ES-I3 (cell line): ENCODE measurements at regions not wholly inside any gene's neighbourhood (a gene's known extent, or its start where the extent isn't known, plus 50 kb on each side); places are given as distances from the start of the nearest gene placed in this dataset.
"Not testable (repeated sequence)": the region's sequence is repeated elsewhere in the genome, so short reads cannot be mapped to it uniquely, and the experiment has no call there.

Source experiments
- H3K36me3 ChIP-seq: 2 replicates; pipeline ENCODE4 v1.6.1; 2013; ENCODE audit warnings: mild to moderate bottlenecking, low read length, control low read depth, moderate library complexity; ENCODE audit not compliant: insufficient read depth
- H3K4me1 ChIP-seq: 2 replicates; pipeline ENCODE4 v1.6.1; 2013; ENCODE audit warnings: mild to moderate bottlenecking, control low read depth, low read length; ENCODE audit not compliant: insufficient read depth
- H3K9ac ChIP-seq: 2 replicates; pipeline ENCODE4 v1.6.1; 2013; ENCODE audit warnings: low read depth, mild to moderate bottlenecking, low read length, moderate library complexity
- H3K9me3 ChIP-seq: 2 replicates; pipeline ENCODE4 v1.6.1; 2013; ENCODE audit warnings: mild to moderate bottlenecking, low read length, moderate library complexity; ENCODE audit not compliant: control insufficient read depth, insufficient read depth

- no peak overlapping the region for H3K9ac ChIP-seq
- H3K9me3 ChIP-seq = no peaks in the 10 kb centered on the region
- H3K4me1 ChIP-seq = peaks cover 8% of the 10 kb centered on the region; the same call in 1 of the 2 replicates
- no peaks in the 10 kb centered on the region for H3K36me3 ChIP-seq
These were observed 168.0 kb downstream of the ALX1 start for GRCh38 chr12:85448031-85448430.

GRCh38 chr12:85448548-85449139 lies 168.6 kb downstream of the ALX1 start:
- Histone ChIP-seq H3K9me3 (no peaks in the 10 kb centered on the region), H3K4me1 (peaks cover 8% of the 10 kb centered on the region; the same call in 1 of the 2 replicates), H3K9ac (no peak overlapping the region), H3K36me3 (no peaks in the 10 kb centered on the region)

- no peaks in the 10 kb centered on the region for H3K36me3 ChIP-seq
- H3K4me1 ChIP-seq = no peaks in the 10 kb centered on the region
- H3K9ac ChIP-seq = no peak overlapping the region
- no peaks in the 10 kb centered on the region for H3K9me3 ChIP-seq
These were observed 177.0 kb downstream of the ALX1 start for GRCh38 chr12:85457016-85457415.

GRCh38 chr12:85461127-85461526 lies 181.1 kb downstream of the ALX1 start:
- Histone ChIP-seq H3K4me1 (no peaks in the 10 kb centered on the region), H3K36me3 (no peaks in the 10 kb centered on the region), H3K9me3 (no peaks in the 10 kb centered on the region), H3K9ac (no peak overlapping the region)

GRCh38 chr12:85462888-85463287 lies 182.9 kb downstream of the ALX1 start:
- Histone ChIP-seq H3K36me3 (no peaks in the 10 kb centered on the region), H3K9me3 (no peaks in the 10 kb centered on the region), H3K9ac (no peak overlapping the region), H3K4me1 (peaks cover 7% of the 10 kb centered on the region; the same call in 1 of the 2 replicates)

- Histone ChIP-seq H3K4me1 (peaks cover 17% of the 10 kb centered on the region), H3K9me3 (no peaks in the 10 kb centered on the region; the same call in 1 of the 2 replicates), H3K36me3 (no peaks in the 10 kb centered on the region), H3K9ac (no peak overlapping the region)
These were observed 186.9 kb downstream of the ALX1 start for GRCh38 chr12:85466890-85467289.

GRCh38 chr12:85468356-85469157 lies 188.5 kb downstream of the ALX1 start:
- no peaks in the 10 kb centered on the region; the same call in 1 of the 2 replicates for H3K9me3 ChIP-seq
- H3K4me1 ChIP-seq = peaks cover 17% of the 10 kb centered on the region
- peak overlapping the region; percentile 35 for H3K9ac ChIP-seq

GRCh38 chr12:85469158-85470086 lies 189.4 kb downstream of the ALX1 start:
- H3K36me3 ChIP-seq, H3K9me3 ChIP-seq: not testable (repeated sequence)
- H3K9ac ChIP-seq = peak overlapping the region; percentile 35; the same call in 1 of the 2 replicates
- peaks cover 17% of the 10 kb centered on the region for H3K4me1 ChIP-seq

More at GRCh38 chr12:85468356-85469157, 188.5 kb downstream of the ALX1 start:
- H3K36me3 ChIP-seq = no peaks in the 10 kb centered on the region

- H3K4me1 ChIP-seq, H3K9ac ChIP-seq, H3K9me3 ChIP-seq, H3K36me3 ChIP-seq: not testable (repeated sequence)
These were observed 195.3 kb downstream of the ALX1 start for GRCh38 chr12:85475277-85475676.

GRCh38 chr12:85476756-85477155 lies 196.7 kb downstream of the ALX1 start:
- H3K36me3 ChIP-seq = peaks cover 4% of the 10 kb centered on the region; the same call in 1 of the 2 replicates
- H3K9me3 ChIP-seq = no peaks in the 10 kb centered on the region
- no peaks in the 10 kb centered on the region; the same call in 1 of the 2 replicates for H3K4me1 ChIP-seq
- no peak overlapping the region for H3K9ac ChIP-seq

GRCh38 chr12:85484387-85484786 lies 204.4 kb downstream of the ALX1 start:
- H3K9ac ChIP-seq = no peak overlapping the region
- H3K9me3 ChIP-seq = no peaks in the 10 kb centered on the region
- no peaks in the 10 kb centered on the region for H3K4me1 ChIP-seq
- H3K36me3 ChIP-seq = no peaks in the 10 kb centered on the region

GRCh38 chr12:85489194-85489593 lies 209.2 kb downstream of the ALX1 start:
- Histone ChIP-seq H3K36me3 (no peaks in the 10 kb centered on the region), H3K4me1 (no peaks in the 10 kb centered on the region), H3K9ac (no peak overlapping the region), H3K9me3 (peaks cover 3% of the 10 kb centered on the region; the same call in 1 of the 2 replicates)

GRCh38 chr12:85504164-85504563 lies 224.1 kb downstream of the ALX1 start:
- Histone ChIP-seq H3K9me3 (no peaks in the 10 kb centered on the region), H3K36me3 (no peaks in the 10 kb centered on the region), H3K9ac (no peak overlapping the region), H3K4me1 (no peaks in the 10 kb centered on the region)

GRCh38 chr12:85504624-85505023 lies 224.6 kb downstream of the ALX1 start:
- no peaks in the 10 kb centered on the region for H3K9me3 ChIP-seq
- H3K9ac ChIP-seq = no peak overlapping the region
- no peaks in the 10 kb centered on the region for H3K4me1 ChIP-seq
- H3K36me3 ChIP-seq = no peaks in the 10 kb centered on the region
